GM18517 (cell line): ENCODE measurements at regions not wholly inside any gene's neighbourhood (a gene's known extent, or its start where the extent isn't known, plus 50 kb on each side); places are given as distances from the start of the nearest gene placed in this dataset.
"Not testable (repeated sequence)": the region's sequence is repeated elsewhere in the genome, so short reads cannot be mapped to it uniquely, and the experiment has no call there.

ENCODE experiments used
- ATAC-seq: cut with Tn5 transposase; IDR thresholded peaks from one replicate; pipeline ENCODE4 v1.9.1; 2021; ENCODE audit warnings: mild to moderate bottlenecking, moderate library complexity; ENCODE audit not compliant: unreplicated experiment

DNA sequence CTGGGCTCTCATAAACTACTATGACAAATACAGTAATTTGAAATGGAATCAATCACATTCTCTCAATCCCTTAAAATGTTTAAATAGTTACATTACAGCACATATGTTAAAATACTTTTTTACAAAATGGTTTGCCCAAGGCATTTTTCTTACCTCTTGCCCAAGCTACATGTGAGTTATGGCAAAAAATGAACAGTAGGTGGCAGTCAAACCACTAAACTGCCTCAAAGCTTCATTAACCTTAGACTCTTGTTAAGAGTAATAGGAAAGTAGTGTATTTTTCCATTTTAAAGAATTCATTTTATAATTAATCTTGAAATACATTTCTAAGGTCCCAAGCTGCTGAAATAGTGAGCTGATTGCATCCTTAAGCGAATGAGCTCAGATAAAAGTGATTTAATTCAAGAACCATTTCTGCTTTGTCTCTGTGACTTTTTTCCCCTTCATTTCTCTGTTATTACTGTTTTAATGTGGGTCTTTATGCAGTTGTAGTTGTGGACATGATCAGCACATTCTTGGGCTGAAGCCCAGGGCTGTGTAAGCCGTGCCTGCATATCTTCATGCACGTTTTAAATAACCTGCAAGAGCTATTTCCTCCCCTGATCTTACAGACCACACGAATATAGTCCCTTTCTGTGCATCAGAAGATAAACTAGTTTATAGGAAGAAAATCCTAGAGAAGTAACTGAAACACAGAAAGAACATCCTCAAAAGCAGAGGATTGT, 311.8 kb downstream of the LNPK start:
- no peak for ATAC-seq

- ATAC-seq: no peak
Measured at GRCh38 chr2:175688243-175688642, 313.8 kb downstream of the LNPK start.

GRCh38 chr2:175687465-175687864, 314.6 kb downstream of the LNPK start:
- no peak for ATAC-seq

DNA sequence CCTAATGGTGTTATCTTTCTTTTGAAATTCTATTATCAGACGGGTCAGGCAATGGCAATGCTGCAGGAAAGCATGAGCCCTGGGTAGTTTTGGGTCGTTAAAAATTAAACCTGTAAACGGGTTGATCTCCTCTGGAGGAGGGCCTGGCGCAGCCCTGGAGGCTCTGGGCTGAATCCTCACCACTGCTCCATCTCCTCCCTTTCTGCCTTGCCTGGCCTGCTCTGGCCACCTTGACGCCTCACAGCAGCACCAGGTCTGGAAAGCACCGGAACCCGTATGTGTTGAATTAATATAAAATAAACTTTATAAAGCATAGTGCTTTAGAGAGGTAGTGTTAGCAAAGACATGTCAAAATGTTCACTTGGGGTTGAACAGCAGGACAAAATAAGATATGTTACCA, 316.1 kb downstream of the LNPK start:
- ATAC-seq: no peak

GRCh38 chr2:175684466-175684865, 317.6 kb downstream of the LNPK start:
- ATAC-seq: no peak

DNA sequence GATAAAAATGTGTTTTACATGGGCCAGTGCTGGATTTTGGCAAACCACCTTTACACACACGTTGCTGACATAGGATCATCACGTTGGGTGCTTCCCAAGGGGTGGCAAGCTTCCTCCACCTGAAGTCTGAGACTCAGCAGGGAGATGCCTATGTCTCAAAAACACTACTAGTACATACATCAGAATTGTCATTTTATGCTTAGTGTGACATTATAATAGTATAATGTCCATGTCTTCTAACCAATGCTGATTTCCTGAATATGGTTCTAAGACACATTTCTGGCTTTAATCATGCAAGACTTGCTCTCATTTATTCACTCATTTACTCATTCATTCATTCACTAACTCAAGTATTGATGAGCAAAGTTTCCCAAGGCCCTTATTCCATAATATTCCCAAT, 322.3 kb downstream of the LNPK start:
- no peak for ATAC-seq

DNA sequence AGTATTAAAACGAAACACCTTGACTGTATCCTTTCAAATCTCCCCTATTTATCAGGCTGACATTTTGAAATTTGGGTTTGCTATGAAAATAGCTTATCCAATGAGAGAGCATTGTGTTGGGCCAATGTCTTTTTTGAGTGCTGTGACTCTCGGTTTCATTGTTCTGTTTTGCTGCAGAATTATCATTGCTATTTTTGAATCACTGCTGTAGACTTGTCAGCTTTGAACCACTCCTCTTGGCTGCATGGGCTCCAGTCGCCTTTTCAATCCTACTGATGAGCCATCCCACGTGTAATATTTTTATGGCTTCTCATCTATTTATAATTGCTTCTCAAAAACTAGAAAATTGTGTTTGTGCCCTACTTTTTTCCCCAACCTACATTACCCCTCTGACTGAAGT, 322.8 kb downstream of the LNPK start:
- ATAC-seq: no peak

GRCh38 chr2:175677880-175678279, 324.2 kb downstream of the LNPK start:
- ATAC-seq: no peak

DNA sequence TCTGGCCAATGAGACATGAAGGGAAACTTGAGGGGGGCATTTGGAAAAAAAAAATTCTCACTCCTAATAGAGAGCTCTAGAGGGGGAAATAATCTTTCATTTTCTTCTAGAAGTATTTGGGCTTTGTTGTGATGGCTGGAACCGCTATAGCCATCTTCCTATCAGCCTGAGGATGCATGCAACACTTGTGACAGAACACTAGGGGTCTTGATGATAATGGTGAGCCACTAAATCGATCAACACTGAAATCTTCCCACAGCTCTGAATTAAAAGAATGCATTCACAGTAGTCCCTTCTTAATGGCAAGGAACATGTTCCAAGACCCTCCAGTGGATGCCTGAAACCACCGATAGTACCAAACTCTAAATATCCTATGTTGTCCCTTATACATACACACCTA, 325.3 kb downstream of the LNPK start:
- no peak for ATAC-seq

DNA sequence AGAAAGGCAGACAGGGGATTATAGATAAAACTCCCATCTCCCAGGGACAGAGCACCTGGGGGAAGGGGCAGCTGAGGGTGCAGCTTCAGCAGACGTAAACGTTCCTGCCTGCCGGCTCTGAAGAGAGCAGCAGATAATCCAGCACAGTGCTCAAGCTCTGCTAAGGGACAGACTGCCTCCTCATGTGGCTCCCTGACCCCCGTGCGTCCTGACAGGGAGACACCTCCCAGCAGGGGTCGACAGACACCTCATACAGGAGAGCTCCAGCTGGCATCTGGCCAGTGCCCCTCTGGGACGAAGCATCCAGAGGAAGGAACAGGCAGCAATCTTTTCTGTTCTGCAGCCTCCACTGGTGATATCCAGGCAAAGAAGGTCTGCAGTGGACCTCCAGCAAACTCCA, 333.3 kb downstream of the LNPK start:
- not testable (repeated sequence) for ATAC-seq

- ATAC-seq: no peak
Measured at GRCh38 chr2:175662335-175662734, 339.7 kb downstream of the LNPK start.

DNA sequence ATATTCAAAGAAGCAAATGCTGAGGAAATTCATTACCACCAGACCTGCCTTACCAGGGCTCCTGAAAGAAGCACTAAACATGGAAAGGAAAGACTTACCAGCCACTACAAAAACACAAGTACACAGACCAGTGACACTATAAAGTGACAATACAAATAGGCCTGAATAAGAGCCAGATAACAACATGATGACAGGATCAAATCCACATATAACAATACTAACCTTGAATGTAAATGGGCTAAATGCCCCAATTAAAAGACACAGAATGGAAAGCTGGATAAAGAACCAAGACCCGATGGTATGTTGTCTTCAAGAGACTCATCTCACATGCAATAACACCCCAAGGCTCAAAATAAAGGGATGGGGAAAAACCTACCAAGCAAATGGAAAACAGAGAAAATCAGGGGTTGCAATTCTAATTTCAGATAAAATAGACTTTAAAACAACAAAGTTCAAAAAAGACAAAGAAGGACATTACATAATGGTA, 353.4 kb downstream of the LNPK start:
- ATAC-seq: no peak

DNA sequence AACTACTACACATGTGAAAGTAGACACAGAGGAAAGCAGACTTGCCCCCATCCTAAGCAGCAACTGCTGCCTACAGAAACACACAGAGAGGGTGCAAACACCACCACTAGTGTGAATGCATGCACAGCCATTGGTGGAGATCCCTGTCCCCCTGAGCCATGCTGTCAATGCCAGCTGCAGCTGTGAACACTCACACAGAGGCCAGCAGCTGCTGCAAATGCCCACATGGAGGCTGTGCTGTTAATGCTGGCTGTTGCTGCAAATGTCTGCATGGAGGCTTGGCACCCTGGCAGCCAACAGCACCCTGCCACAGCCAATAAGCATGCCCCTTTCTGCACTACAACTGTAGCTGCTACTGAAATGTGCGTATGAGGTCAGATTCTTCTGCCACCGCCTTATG, 355.0 kb downstream of the LNPK start:
- ATAC-seq: no peak

GRCh38 chr2:175640655-175641054, 361.4 kb downstream of the LNPK start:
- no peak for ATAC-seq

- ATAC-seq: no peak
Measured at GRCh38 chr2:175633227-175633626, 368.8 kb downstream of the LNPK start.

GRCh38 chr2:175631245-175631623, 370.8 kb downstream of the LNPK start:
- no peak for ATAC-seq

DNA sequence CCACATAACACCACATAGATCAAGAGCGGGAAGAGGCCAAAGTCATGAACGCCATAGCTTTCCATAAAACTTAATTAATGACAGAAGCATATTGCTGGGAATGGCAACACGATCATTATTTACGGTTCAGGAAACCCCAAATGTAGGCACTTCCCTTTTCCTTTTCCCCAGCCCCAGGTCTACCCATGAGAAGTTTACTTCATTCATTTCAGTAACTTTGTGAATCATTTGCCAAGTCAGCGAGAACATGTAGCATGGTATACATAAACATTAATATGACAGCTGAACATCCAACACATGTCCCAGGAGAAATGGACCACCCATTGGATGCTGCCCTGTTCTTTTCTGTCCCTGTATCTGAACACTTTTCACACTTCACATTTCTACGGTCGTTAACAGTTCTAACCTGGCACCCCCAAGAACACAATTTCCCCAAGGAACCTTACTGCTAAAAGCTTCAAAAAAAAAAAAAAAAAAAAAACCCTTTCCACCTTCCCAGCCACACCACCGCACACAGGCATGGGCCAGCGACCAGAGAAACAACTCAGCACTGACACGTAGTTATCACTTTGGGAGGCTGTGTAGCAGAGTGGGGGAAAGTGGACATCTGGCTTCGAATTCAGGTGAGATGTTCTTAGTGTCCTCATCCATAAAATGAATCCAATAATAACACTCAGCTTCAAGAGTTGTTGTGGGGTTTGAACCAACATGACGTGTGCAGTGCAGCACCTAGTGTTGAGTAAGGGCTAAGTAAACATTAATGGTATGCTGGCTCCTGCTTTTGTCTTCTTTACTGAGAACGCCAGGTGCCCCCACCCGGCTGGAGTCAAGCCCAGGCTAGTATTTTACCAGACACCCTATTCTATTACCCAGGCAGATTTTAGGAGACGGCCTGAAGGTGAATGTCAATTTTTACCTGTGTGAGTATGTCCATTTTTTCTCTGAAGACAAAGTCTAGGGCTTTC, 371.5 kb downstream of the LNPK start:
- no peak for ATAC-seq

DNA sequence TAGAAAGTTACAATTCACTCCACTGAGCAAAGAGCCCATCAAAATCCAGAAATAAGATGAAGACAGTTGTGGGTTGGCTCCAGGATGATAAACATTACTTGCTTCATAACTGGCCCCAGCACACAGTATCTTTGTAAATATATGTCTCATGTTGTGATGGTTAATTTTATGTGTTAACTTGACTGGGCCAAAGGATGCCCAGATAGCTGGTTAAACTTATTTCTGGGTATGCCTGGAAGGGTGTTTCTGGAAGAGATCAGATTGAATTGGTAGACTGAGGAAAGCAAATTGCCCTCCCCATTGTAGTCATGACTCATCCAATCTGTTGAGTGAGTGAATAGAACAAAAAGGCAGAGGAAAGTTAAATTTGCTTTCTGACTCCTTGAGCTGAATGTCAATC, 373.8 kb downstream of the LNPK start:
- no peak for ATAC-seq

GRCh38 chr2:175627405-175627804, 374.7 kb downstream of the LNPK start:
- no peak for ATAC-seq

- no peak for ATAC-seq
Measured at GRCh38 chr2:175626796-175627195, 375.3 kb downstream of the LNPK start.

- ATAC-seq: no peak
Measured at GRCh38 chr2:175624785-175625184, 377.3 kb downstream of the LNPK start.

DNA sequence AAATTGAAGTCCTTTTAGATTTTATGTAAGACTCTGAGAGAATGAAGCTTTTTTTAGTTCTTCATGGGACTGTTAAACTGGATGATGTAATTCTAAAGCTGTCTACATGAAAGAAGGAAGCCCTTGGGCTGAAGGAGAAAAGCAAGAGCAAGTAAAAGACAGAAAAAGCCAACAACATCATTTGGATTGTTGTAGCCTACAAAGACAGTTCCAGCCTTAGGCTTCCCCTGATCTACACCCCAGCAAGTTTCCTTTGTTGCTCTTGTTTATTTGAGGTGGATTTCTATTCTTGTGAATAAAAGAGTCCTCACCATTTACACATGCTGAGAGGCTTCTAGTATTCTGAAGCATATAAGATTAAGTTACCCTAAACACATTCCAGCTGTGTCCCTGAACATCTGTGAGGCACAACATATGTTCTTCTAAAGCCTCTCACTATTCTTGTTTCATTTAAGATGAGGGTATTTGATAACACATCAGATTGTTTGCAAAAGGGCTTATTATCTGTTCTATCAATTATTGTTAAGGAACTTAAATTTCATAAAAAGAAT, 377.8 kb downstream of the LNPK start:
- no peak for ATAC-seq
